K562 (cell line): ENCODE measurements at regions not wholly inside any gene's neighbourhood (a gene's known extent, or its start where the extent isn't known, plus 50 kb on each side); places are given as distances from the start of the nearest gene placed in this dataset.

Experiments used
- ATAC-seq: fragments of 200-7000 bp; cut with Tn5 transposase; 3 replicates; pipeline ENCODE4 v1.9.1; 2020; ENCODE audit warnings: moderate library complexity
- BruUV-seq: library from RNA; stranded (reverse); fragments of 400-500 nt; replicated peaks from 2 replicates; lab custom pipeline; 2021; lab: Mats Ljungman, UMichigan
- CTCF ChIA-PET: fragments of 300-600 bp; formaldehyde crosslinking; extraction: SDS; loops from one replicate; lab custom pipeline; 2021; ENCODE audit warnings: low intra/inter-chr PET ratio; lab: Yijun Ruan, JAX
- POLR2A ChIA-PET: fragments of 300-600, 350-650 bp; sonication (Branson Sonifier 250); formaldehyde crosslinking; extraction: SDS; loops from one replicate; lab custom pipeline; 2021; ENCODE audit warnings: antibody characterized with exemption, inconsistent platforms; lab: Yijun Ruan, JAX
- DNase-seq, 4 experiments: peaks; one replicate each; pipeline versions ENCODE4 v3.0.0 to v3.0.0-alpha.2; 2011 to 2018; ENCODE audit warnings: low spot score in 3 of 4, mixed read lengths in 3 of 4; ENCODE audit errors: extremely low read depth in 1 of 4
- FAIRE-seq: peaks from 2 replicates; lab custom pipeline; 2011; peaks lifted over from hg19 to GRCh38; lab: Jason Lieb, UNC
- H2AFZ ChIP-seq: 2 replicates; pipeline ENCODE4 v1.6.0; 2011; ENCODE audit warnings: low read depth, low read length, control low read depth, inconsistent platforms
- H3K27ac ChIP-seq: fragments of 200-600 bp; 3 replicates; pipeline ENCODE4 v1.8.0; 2011; ENCODE audit warnings: low read depth, mild to moderate bottlenecking, control low read depth, inconsistent platforms, low read length, moderate library complexity, mixed read lengths; ENCODE audit errors: extremely low read depth
- H3K27me3 ChIP-seq, 2 experiments: fragments of 300-600 bp in 1 of 2; 2 replicates in 1 of 2; 3 replicates in 1 of 2; pipeline versions ENCODE4 v1.6.0 to v1.8.0; 2011; ENCODE audit warnings: inconsistent platforms in 2 of 2, low read length in 2 of 2, mild to moderate bottlenecking in 1 of 2, mixed read lengths in 1 of 2, moderate library complexity in 1 of 2; ENCODE audit not compliant: control insufficient read depth in 2 of 2, insufficient read depth in 2 of 2
- H3K36me3 ChIP-seq: fragments of 300-600 bp; 3 replicates; pipeline ENCODE4 v1.8.0; 2011; ENCODE audit warnings: mild to moderate bottlenecking, low read length, inconsistent platforms; ENCODE audit not compliant: control insufficient read depth, insufficient read depth
- H3K4me1 ChIP-seq, 2 experiments: fragments of 200-600 bp in 1 of 2; replicated peaks in 1 of 2; 2 replicates in 1 of 2; 3 replicates in 1 of 2; pipeline versions ENCODE4 v1.5.1 to v1.8.0; 2011; ENCODE audit warnings: inconsistent platforms in 2 of 2, low read length in 2 of 2, mild to moderate bottlenecking in 1 of 2, mixed read lengths in 1 of 2, moderate library complexity in 1 of 2; ENCODE audit not compliant: control insufficient read depth in 2 of 2, insufficient read depth in 2 of 2
- H3K4me2 ChIP-seq: 2 replicates; pipeline ENCODE4 v1.6.1; 2011; ENCODE audit warnings: low read length, control low read depth, inconsistent platforms, mixed read lengths; ENCODE audit not compliant: insufficient read depth
- H3K4me3 ChIP-seq: fragments of 200-600 bp; sonication (generic), shearing (Covaris generic); 2 replicates; pipeline ENCODE4 v1.5.1; 2016; ENCODE audit warnings: control low read depth, inconsistent platforms
- H3K79me2 ChIP-seq: fragments of 200-600 bp; 3 replicates; pipeline ENCODE4 v1.8.0; 2011; ENCODE audit warnings: low read length, inconsistent platforms; ENCODE audit not compliant: control insufficient read depth, insufficient read depth
- H3K9ac ChIP-seq, 2 experiments: 2 replicates each; pipeline versions ENCODE4 v1.6.0 to v1.6.1; 2011; ENCODE audit warnings: low read depth in 2 of 2, low read length in 2 of 2, control low read depth in 1 of 2, inconsistent platforms in 1 of 2, mild to moderate bottlenecking in 1 of 2, mixed read lengths in 1 of 2; ENCODE audit not compliant: insufficient read depth in 1 of 2
- H3K9me1 ChIP-seq: one replicate; pipeline ENCODE4 v1.6.0; 2011; ENCODE audit warnings: inconsistent platforms, mild to moderate bottlenecking, low read length, moderate library complexity; ENCODE audit not compliant: control insufficient read depth, insufficient read depth
- H3K9me3 ChIP-seq: replicated peaks from 2 replicates; pipeline ENCODE4 v1.5.1; 2011; ENCODE audit warnings: low read depth, low read length, inconsistent platforms; ENCODE audit not compliant: control insufficient read depth, insufficient read depth
- H4K20me1 ChIP-seq: replicated peaks from 2 replicates; pipeline ENCODE4 v1.6.1; 2011; ENCODE audit warnings: low read length, inconsistent platforms, mixed read lengths; ENCODE audit not compliant: control insufficient read depth, insufficient read depth
- CHD2 ChIP-seq: IDR thresholded peaks from 2 replicates; pipeline ENCODE4 v1.6.1; 2011; ENCODE audit warnings: low read depth, low read length
- IRF2 ChIP-seq: sonication (generic); formaldehyde crosslinking; IDR thresholded peaks from 2 replicates; pipeline ENCODE4 v1.8.1; 2022; ENCODE audit warnings: mild to moderate bottlenecking, missing genetic modification reagents
- KHSRP ChIP-seq: fragments of 450-650 bp; IDR thresholded peaks from 2 replicates; pipeline ENCODE4 v1.6.1; 2017
- KLF16 ChIP-seq: IDR thresholded peaks from 2 replicates; pipeline ENCODE4 v1.6.1; 2016; ENCODE audit warnings: antibody characterized with exemption
- PHTF2 ChIP-seq: fragments of 250-450 bp; sonication (Bioruptor Pico); IDR thresholded peaks from 2 replicates; pipeline ENCODE4 v1.5.0; 2021; ENCODE audit warnings: mild to moderate bottlenecking
- SOX6 ChIP-seq: fragments of 450-650 bp; IDR thresholded peaks from 2 replicates; pipeline ENCODE4 v1.6.1; 2014; ENCODE audit warnings: mild to moderate bottlenecking
- STAG1 ChIP-seq: sonication (generic); formaldehyde crosslinking; IDR thresholded peaks from 2 replicates; pipeline ENCODE4 v1.5.0; 2020; ENCODE audit warnings: missing genetic modification reagents, borderline replicate concordance
- ZC3H8 ChIP-seq: fragments of 450-650 bp; IDR thresholded peaks from 2 replicates; pipeline ENCODE4 v1.6.1; 2017
- ZNF445 ChIP-seq: fragments of 250-450 bp; sonication (Bioruptor Pico); IDR thresholded peaks from 2 replicates; pipeline ENCODE4 v1.4.0; 2020; ENCODE audit warnings: low read depth, mild to moderate bottlenecking, moderate library complexity
- WGBS: fragments of 100-300 bp; shearing (Covaris generic); methylation state at CpG from one replicate; pipeline ENCODE4 v1.1.6; 2016; ENCODE audit warnings: low coverage, mixed read lengths; ENCODE audit not compliant: insufficient coverage; ENCODE audit errors: missing lambda C conversion rate; 5-methylcytosine and 5-hydroxymethylcytosine counted together
- in situ Hi-C: fragments of 300-500 bp; cut with MboI; formaldehyde crosslinking; loops from 4 replicates; pipeline ENCODE4 v1.15.0; 2018; ENCODE audit warnings: inconsistent platforms, mixed read lengths
- intact Hi-C: fragments of 100-400 bp; cut with micrococcal nuclease; formaldehyde crosslinking; loops from 2 replicates; pipeline ENCODE4 v1.14.2; 2022
- TF ChIP-seq, protein P1 (sequence below): fragments of 200-600 bp; sonication (generic); IDR thresholded peaks from one replicate; pipeline ENCODE4 v1.6.1; 2012; ENCODE audit warnings: mild to moderate bottlenecking, low read depth, low read length, inconsistent platforms

DNA sequence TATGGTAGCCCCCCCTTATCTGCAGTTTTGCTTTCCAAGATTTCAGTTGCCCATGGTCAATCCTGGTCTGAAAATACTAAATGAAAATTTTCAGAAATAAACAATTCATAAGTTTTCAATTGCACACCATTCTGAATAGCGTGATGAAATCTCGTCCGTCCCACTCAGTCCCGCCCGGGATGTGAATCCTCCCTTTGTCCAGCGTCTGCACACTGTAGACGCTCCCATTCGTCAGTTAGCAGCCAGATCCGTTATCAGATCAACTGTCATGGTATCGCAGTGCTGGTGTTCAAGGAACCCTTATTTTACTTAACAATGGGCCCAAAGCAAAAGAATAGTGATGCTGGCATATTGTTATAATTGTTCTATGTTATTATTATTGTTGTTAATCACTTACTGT, 98.6 kb downstream of the TMEM215 start:
- no peak overlapping the region for H2AFZ ChIP-seq
- no peak overlapping the region for H3K27ac ChIP-seq
- peak overlapping the region; percentile 41; the same call in 1 of the 2 replicates for H3K4me2 ChIP-seq
- H3K79me2 ChIP-seq = no peaks in the 10 kb centered on the region
- CTCF ChIA-PET = no interaction called here
- peaks cover 15 to 22% of the 10 kb centered on the region in 2 experiments; a peak in 4 of 5 replicates for H3K4me1 ChIP-seq
- no TSS peak for BruUV-seq
- peak; percentile 46 for FAIRE-seq
- H3K36me3 ChIP-seq = no peaks in the 10 kb centered on the region
- H3K27me3 ChIP-seq = no peaks in the 10 kb centered on the region
- no peak overlapping the region for H3K9ac ChIP-seq
- intact Hi-C loops (loop anchor here (10.0 kb wide), 1 partner anchor 63 kb away; no protein-coding TSS in a partner anchor), in situ Hi-C loops (no loop called here)
- DNase-seq = peak in 1 of 4 experiments; percentile 23
- no peaks in the 10 kb centered on the region for H4K20me1 ChIP-seq
- H3K4me3 ChIP-seq = no peak overlapping the region
- WGBS = 4% methylated on average over 10 of the region's 10 CpGs
- H3K9me3 ChIP-seq = no peaks in the 10 kb centered on the region
- no peaks in the 10 kb centered on the region for H3K9me1 ChIP-seq
- POLR2A ChIA-PET = interaction anchor here (0.6 to 1.6 kb wide), 2 partner anchors 9 to 40 kb away, joined by 3 to 4 read pairs; no protein-coding TSS in a partner anchor
- ATAC-seq = peak; percentile 62
- TF ChIP-seq STAG1 (CRISPR knock-in tag) (no peak), ZNF445 (CRISPR knock-in tag) (no peak), ZC3H8 (no peak), IRF2 (CRISPR knock-in tag) (no peak), KHSRP (no peak), KLF16 (no peak), SOX6 (peak; percentile 40; the same call in 1 of the 2 replicates), PHTF2 (CRISPR knock-in tag) (no peak), CHD2 (peak; percentile 54; the same call in 1 of the 2 replicates)
- TF ChIP-seq, protein P1, sequence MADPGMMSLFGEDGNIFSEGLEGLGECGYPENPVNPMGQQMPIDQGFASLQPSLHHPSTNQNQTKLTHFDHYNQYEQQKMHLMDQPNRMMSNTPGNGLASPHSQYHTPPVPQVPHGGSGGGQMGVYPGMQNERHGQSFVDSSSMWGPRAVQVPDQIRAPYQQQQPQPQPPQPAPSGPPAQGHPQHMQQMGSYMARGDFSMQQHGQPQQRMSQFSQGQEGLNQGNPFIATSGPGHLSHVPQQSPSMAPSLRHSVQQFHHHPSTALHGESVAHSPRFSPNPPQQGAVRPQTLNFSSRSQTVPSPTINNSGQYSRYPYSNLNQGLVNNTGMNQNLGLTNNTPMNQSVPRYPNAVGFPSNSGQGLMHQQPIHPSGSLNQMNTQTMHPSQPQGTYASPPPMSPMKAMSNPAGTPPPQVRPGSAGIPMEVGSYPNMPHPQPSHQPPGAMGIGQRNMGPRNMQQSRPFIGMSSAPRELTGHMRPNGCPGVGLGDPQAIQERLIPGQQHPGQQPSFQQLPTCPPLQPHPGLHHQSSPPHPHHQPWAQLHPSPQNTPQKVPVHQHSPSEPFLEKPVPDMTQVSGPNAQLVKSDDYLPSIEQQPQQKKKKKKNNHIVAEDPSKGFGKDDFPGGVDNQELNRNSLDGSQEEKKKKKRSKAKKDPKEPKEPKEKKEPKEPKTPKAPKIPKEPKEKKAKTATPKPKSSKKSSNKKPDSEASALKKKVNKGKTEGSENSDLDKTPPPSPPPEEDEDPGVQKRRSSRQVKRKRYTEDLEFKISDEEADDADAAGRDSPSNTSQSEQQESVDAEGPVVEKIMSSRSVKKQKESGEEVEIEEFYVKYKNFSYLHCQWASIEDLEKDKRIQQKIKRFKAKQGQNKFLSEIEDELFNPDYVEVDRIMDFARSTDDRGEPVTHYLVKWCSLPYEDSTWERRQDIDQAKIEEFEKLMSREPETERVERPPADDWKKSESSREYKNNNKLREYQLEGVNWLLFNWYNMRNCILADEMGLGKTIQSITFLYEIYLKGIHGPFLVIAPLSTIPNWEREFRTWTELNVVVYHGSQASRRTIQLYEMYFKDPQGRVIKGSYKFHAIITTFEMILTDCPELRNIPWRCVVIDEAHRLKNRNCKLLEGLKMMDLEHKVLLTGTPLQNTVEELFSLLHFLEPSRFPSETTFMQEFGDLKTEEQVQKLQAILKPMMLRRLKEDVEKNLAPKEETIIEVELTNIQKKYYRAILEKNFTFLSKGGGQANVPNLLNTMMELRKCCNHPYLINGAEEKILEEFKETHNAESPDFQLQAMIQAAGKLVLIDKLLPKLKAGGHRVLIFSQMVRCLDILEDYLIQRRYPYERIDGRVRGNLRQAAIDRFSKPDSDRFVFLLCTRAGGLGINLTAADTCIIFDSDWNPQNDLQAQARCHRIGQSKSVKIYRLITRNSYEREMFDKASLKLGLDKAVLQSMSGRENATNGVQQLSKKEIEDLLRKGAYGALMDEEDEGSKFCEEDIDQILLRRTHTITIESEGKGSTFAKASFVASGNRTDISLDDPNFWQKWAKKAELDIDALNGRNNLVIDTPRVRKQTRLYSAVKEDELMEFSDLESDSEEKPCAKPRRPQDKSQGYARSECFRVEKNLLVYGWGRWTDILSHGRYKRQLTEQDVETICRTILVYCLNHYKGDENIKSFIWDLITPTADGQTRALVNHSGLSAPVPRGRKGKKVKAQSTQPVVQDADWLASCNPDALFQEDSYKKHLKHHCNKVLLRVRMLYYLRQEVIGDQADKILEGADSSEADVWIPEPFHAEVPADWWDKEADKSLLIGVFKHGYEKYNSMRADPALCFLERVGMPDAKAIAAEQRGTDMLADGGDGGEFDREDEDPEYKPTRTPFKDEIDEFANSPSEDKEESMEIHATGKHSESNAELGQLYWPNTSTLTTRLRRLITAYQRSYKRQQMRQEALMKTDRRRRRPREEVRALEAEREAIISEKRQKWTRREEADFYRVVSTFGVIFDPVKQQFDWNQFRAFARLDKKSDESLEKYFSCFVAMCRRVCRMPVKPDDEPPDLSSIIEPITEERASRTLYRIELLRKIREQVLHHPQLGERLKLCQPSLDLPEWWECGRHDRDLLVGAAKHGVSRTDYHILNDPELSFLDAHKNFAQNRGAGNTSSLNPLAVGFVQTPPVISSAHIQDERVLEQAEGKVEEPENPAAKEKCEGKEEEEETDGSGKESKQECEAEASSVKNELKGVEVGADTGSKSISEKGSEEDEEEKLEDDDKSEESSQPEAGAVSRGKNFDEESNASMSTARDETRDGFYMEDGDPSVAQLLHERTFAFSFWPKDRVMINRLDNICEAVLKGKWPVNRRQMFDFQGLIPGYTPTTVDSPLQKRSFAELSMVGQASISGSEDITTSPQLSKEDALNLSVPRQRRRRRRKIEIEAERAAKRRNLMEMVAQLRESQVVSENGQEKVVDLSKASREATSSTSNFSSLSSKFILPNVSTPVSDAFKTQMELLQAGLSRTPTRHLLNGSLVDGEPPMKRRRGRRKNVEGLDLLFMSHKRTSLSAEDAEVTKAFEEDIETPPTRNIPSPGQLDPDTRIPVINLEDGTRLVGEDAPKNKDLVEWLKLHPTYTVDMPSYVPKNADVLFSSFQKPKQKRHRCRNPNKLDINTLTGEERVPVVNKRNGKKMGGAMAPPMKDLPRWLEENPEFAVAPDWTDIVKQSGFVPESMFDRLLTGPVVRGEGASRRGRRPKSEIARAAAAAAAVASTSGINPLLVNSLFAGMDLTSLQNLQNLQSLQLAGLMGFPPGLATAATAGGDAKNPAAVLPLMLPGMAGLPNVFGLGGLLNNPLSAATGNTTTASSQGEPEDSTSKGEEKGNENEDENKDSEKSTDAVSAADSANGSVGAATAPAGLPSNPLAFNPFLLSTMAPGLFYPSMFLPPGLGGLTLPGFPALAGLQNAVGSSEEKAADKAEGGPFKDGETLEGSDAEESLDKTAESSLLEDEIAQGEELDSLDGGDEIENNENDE = no peak
